ENCODE measurements at regions not wholly inside any gene's neighbourhood (a gene's known extent, or its start where the extent isn't known, plus 50 kb on each side); places are given as distances from the start of the nearest gene placed in this dataset.
A peak's percentile ranks its signal among the peaks of the same experiment; 100 is the strongest.

DNA sequence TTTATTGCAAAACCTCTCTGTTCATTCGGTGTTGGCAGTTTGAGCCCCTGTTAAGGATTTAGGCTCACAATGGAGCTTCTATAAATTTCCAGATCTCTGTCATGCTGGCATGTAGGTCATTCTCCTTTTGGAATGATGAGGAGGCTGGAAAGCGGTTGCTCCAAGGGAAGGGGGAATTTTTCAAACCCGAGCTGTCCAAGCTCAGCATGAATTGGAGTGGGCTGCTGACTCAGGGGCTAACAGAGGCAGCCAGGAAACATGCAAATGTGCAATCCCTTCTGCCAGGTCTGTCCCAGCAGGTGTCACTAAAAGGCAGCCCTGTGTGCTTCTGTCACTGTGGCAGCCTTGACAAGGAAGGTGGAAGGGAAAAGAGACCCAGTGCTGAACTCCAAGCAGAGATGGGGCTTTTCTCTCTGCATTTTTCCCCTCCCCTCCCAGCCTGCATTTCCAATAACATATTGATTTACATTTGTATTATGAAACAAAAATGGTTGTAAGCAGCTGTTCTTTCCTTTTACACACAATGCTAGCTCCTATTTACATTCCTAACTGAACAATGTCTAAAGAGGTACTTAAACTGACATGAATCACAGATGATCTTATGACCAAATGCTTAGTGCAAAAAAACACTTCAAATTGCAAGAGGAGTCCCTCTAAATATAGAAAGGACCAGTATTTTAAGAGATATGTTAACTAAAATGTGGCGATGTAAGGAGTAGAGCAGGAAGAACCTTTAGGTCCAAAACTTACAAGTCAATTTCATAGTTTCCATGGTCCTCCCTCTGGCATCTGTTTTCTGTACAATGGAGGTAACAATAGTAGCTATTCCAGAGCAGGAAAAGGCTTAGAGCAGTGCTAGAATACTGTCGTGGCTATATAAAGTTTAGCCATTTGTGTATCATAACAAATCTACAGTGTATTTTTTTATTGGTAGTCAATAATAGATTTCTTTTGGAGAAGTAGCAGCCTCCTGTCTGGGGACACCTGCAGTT lies 84.5 kb upstream of the ATP10A start:
- peak; percentile 58 to 59 for DNase-seq
- no peak overlapping the region for H3K4me3 ChIP-seq (ENCODE audit: low read depth, low read length)
- Mint-ChIP-seq H3K9me3 (ENCODE audit: unreplicated experiment) (peaks cover 6% of the 10 kb centered on the region), H3K4me1 (ENCODE audit: low read depth, unreplicated experiment) (no peaks in the 10 kb centered on the region), H3K27ac (ENCODE audit: unreplicated experiment) (no peak overlapping the region), H3K4me3 (ENCODE audit: unreplicated experiment) (no peak overlapping the region), H3K36me3 (ENCODE audit: insufficient read depth, unreplicated experiment) (no peaks in the 10 kb centered on the region), H3K27me3 (ENCODE audit: insufficient read depth, unreplicated experiment) (peaks cover 2% of the 10 kb centered on the region)
- H3K27me3 ChIP-seq (replicated peaks; ENCODE audit: control insufficient read depth, insufficient read depth, low read length): no peaks in the 10 kb centered on the region
- intact Hi-C loops (cut with micrococcal nuclease; ENCODE audit: unreplicated experiment): no loop called here
- ChIA-PET POLR2A (no interaction called here), CTCF (interaction anchor here (0.6 to 1.3 kb wide), 2 partner anchors 51 to 148 kb away, joined by 4 read pairs; no protein-coding TSS in a partner anchor)
- H3K4me1 ChIP-seq: no peaks in the 10 kb centered on the region
- no peaks in the 10 kb centered on the region for H3K36me3 ChIP-seq (ENCODE audit: control insufficient read depth, insufficient read depth, low read length)
- peaks cover 7% of the 10 kb centered on the region; the same call in 1 of the 2 replicates for H3K9me3 ChIP-seq
- TF ChIP-seq, protein P1, sequence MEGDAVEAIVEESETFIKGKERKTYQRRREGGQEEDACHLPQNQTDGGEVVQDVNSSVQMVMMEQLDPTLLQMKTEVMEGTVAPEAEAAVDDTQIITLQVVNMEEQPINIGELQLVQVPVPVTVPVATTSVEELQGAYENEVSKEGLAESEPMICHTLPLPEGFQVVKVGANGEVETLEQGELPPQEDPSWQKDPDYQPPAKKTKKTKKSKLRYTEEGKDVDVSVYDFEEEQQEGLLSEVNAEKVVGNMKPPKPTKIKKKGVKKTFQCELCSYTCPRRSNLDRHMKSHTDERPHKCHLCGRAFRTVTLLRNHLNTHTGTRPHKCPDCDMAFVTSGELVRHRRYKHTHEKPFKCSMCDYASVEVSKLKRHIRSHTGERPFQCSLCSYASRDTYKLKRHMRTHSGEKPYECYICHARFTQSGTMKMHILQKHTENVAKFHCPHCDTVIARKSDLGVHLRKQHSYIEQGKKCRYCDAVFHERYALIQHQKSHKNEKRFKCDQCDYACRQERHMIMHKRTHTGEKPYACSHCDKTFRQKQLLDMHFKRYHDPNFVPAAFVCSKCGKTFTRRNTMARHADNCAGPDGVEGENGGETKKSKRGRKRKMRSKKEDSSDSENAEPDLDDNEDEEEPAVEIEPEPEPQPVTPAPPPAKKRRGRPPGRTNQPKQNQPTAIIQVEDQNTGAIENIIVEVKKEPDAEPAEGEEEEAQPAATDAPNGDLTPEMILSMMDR (IDR thresholded peaks at IDR 0.05; ENCODE audit: insufficient read depth in 1 of 2, low read depth in 1 of 2, low read length in 1 of 2, severe bottlenecking in 1 of 2, unreplicated experiment in 1 of 2): peak; percentile 44 to 54
- BruUV-seq (replicated peaks): no TSS peak

DNA sequence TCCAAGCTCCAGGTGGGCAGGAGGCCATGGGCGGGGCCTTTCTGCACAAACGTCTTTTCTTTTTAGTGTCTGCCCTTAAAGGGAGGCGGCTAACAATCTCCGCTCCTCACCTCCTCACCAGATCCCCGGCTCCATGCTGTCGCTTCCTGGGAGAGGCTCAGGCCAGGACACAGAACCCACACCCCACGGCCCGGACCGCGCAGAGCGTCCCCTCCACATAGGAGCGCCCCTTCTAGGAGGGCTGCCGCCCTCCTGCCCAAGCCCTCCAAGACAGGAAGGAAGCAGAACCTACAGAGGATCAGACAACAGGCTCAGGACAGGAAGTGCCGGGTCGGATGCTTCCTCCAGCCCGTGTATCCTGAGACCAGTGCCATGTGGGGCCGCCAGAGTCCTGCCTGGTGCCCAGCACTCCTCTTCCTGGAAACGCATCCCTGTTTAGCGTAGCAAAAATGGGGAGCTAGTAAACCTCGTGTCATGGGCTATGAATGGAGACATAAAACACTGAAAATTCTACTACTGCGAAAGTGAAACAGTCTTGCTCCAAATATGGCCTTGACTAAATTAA lies 83.2 kb upstream of the ATP10A start:
- ChIA-PET CTCF (interaction anchor here (1.3 kb wide), 1 partner anchor 149 kb away, joined by 4 read pairs; no protein-coding TSS in a partner anchor), POLR2A (no interaction called here)
- TF ChIP-seq, protein P1 (IDR thresholded peaks at IDR 0.05; ENCODE audit: insufficient read depth in 1 of 2, low read depth in 1 of 2, low read length in 1 of 2, severe bottlenecking in 1 of 2, unreplicated experiment in 1 of 2): no peak
- Histone ChIP-seq H3K9me3 (peaks cover 6% of the 10 kb centered on the region; the same call in 1 of the 2 replicates), H3K36me3 (ENCODE audit: control insufficient read depth, insufficient read depth, low read length) (no peaks in the 10 kb centered on the region), H3K4me1 (no peaks in the 10 kb centered on the region), H3K4me3 (ENCODE audit: low read depth, low read length) (no peak overlapping the region), H3K27me3 (replicated peaks; ENCODE audit: control insufficient read depth, insufficient read depth, low read length) (no peaks in the 10 kb centered on the region)
- intact Hi-C loops (cut with micrococcal nuclease; ENCODE audit: unreplicated experiment): no loop called here
- no peak for DNase-seq
- Mint-ChIP-seq H3K4me3 (ENCODE audit: unreplicated experiment) (no peak overlapping the region), H3K27me3 (ENCODE audit: insufficient read depth, unreplicated experiment) (no peaks in the 10 kb centered on the region), H3K27ac (ENCODE audit: unreplicated experiment) (no peak overlapping the region), H3K4me1 (ENCODE audit: low read depth, unreplicated experiment) (no peaks in the 10 kb centered on the region), H3K36me3 (ENCODE audit: insufficient read depth, unreplicated experiment) (no peaks in the 10 kb centered on the region), H3K9me3 (ENCODE audit: unreplicated experiment) (no peaks in the 10 kb centered on the region)
- no TSS peak for BruUV-seq (replicated peaks)

GRCh38 chr15:25944386-25944785 lies 81.3 kb upstream of the ATP10A start:
- ChIA-PET POLR2A (no interaction called here), CTCF (interaction anchor here (0.6 kb wide), 1 partner anchor 131 kb away, joined by 3 read pairs; no protein-coding TSS in a partner anchor)
- H3K36me3 Mint-ChIP-seq (ENCODE audit: insufficient read depth, unreplicated experiment): no peaks in the 10 kb centered on the region
- no peaks in the 10 kb centered on the region for H3K27me3 ChIP-seq (replicated peaks; ENCODE audit: control insufficient read depth, insufficient read depth, low read length)
- no peak for DNase-seq
- no peaks in the 10 kb centered on the region for H3K27me3 Mint-ChIP-seq (ENCODE audit: insufficient read depth, unreplicated experiment)
- no TSS peak for BruUV-seq (replicated peaks)
- no peaks in the 10 kb centered on the region for H3K4me1 ChIP-seq
- TF ChIP-seq, protein P1 (IDR thresholded peaks at IDR 0.05; ENCODE audit: insufficient read depth in 1 of 2, low read depth in 1 of 2, low read length in 1 of 2, severe bottlenecking in 1 of 2, unreplicated experiment in 1 of 2): no peak
- no peaks in the 10 kb centered on the region for H3K36me3 ChIP-seq (ENCODE audit: control insufficient read depth, insufficient read depth, low read length)
- H3K4me3 Mint-ChIP-seq (ENCODE audit: unreplicated experiment): no peak overlapping the region
- no peak overlapping the region for H3K4me3 ChIP-seq (ENCODE audit: low read depth, low read length)
- H3K9me3 ChIP-seq: peaks cover 6% of the 10 kb centered on the region; the same call in 1 of the 2 replicates
- no peak overlapping the region for H3K27ac Mint-ChIP-seq (ENCODE audit: unreplicated experiment)
- no peaks in the 10 kb centered on the region for H3K9me3 Mint-ChIP-seq (ENCODE audit: unreplicated experiment)
- intact Hi-C loops (cut with micrococcal nuclease; ENCODE audit: unreplicated experiment): no loop called here
- H3K4me1 Mint-ChIP-seq (ENCODE audit: low read depth, unreplicated experiment): no peaks in the 10 kb centered on the region

Data from Caco-2 (cell line).